ENCODE measurements at regions not wholly inside any gene's neighbourhood (a gene's known extent, or its start where the extent isn't known, plus 50 kb on each side); places are given as distances from the start of the nearest gene placed in this dataset.

GRCh38 chr14:71852181-71852580 is 80.0 kb upstream of the RGS6 start:
- no peak for TF ChIP-seq CTCF (IDR thresholded peaks at IDR 0.05 in 4 of 5, conservative IDR thresholded peaks at IDR 0.05 in 1 of 5)
- no peak for TF ChIP-seq POLR2A (IDR thresholded peaks at IDR 0.05)

Data from gastrocnemius medialis (tissue), 4 donors.